Stomach (tissue), 4 donors: ENCODE measurements at regions not wholly inside any gene's neighbourhood (a gene's known extent, or its start where the extent isn't known, plus 50 kb on each side); places are given as distances from the start of the nearest gene placed in this dataset.

Source experiments
- CTCF ChIP-seq, 7 experiments: fragments of 450-650 bp in 4 of 7; fragments of 200-600 bp in 3 of 7; sonication (generic) in 3 of 7; IDR thresholded peaks; one replicate each; pipeline ENCODE4 v1.5.1; 2016 to 2019; ENCODE audit warnings: antibody characterized with exemption in 7 of 7, control low read depth in 2 of 7, mild to moderate bottlenecking in 1 of 7
- POLR2A ChIP-seq, 4 donors: fragments of 450-650 bp; IDR thresholded peaks; one replicate each; pipeline ENCODE4 v1.6.1; 2016; ENCODE audit warnings: antibody characterized with exemption in 4 of 4, control low read depth in 2 of 4, mild to moderate bottlenecking in 1 of 4, moderate library complexity in 1 of 4
- POLR2AphosphoS5 ChIP-seq, 3 donors: sonication (generic); formaldehyde crosslinking; IDR thresholded peaks; one replicate each; pipeline ENCODE4 v1.6.1; 2016; ENCODE audit warnings: antibody characterized with exemption in 3 of 3

GRCh38 chr12:60920841-60921495 is 1325.1 kb downstream of the SLC16A7 start:
- TF ChIP-seq CTCF (IDR thresholded peaks at IDR 0.05) (no peak), POLR2A (IDR thresholded peaks at IDR 0.05) (no peak), POLR2AphosphoS5 (IDR thresholded peaks at IDR 0.05) (no peak)
